ENCODE measurements at regions not wholly inside any gene's neighbourhood (a gene's known extent, or its start where the extent isn't known, plus 50 kb on each side); places are given as distances from the start of the nearest gene placed in this dataset.
A peak's percentile ranks its signal among the peaks of the same experiment; 100 is the strongest.

GRCh38 chr12:45644541-45644940 is 85.0 kb upstream of the ARID2 start:
- H3K27ac Mint-ChIP-seq, result peak overlapping the region; percentile 49
- peaks cover 11% of the 10 kb centered on the region for H3K4me1 Mint-ChIP-seq (ENCODE audit: low read depth)
- peaks cover 5% of the 10 kb centered on the region for H3K9me3 Mint-ChIP-seq
- H3K4me3 Mint-ChIP-seq, result peak overlapping the region; percentile 38
- H3K27me3 Mint-ChIP-seq (ENCODE audit: low read depth), result peaks cover 5% of the 10 kb centered on the region
- H3K36me3 Mint-ChIP-seq (ENCODE audit: low read depth), result peaks cover 6% of the 10 kb centered on the region

GRCh38 chr12:45646851-45647581 is 82.5 kb upstream of the ARID2 start:
- peaks cover 22% of the 10 kb centered on the region for H3K27me3 Mint-ChIP-seq (ENCODE audit: low read depth)
- H3K9me3 Mint-ChIP-seq, result peaks cover 5% of the 10 kb centered on the region
- no peak overlapping the region for H3K4me3 Mint-ChIP-seq
- H3K27ac Mint-ChIP-seq, result no peak overlapping the region
- peaks cover 6% of the 10 kb centered on the region for H3K36me3 Mint-ChIP-seq (ENCODE audit: low read depth)
- peaks cover 11% of the 10 kb centered on the region for H3K4me1 Mint-ChIP-seq (ENCODE audit: low read depth)

- Mint-ChIP-seq H3K27ac (no peak overlapping the region), H3K9me3 (peaks cover 5% of the 10 kb centered on the region), H3K4me3 (no peak overlapping the region), H3K4me1 (ENCODE audit: low read depth) (peaks cover 11% of the 10 kb centered on the region), H3K36me3 (ENCODE audit: low read depth) (peaks cover 6% of the 10 kb centered on the region), H3K27me3 (ENCODE audit: low read depth) (peaks cover 26% of the 10 kb centered on the region)
Observed at GRCh38 chr12:45648070-45648469, 81.4 kb upstream of the ARID2 start.

- Mint-ChIP-seq H3K36me3 (ENCODE audit: low read depth) (peaks cover under 1% of the 10 kb centered on the region), H3K4me1 (ENCODE audit: low read depth) (peaks cover 6% of the 10 kb centered on the region), H3K27me3 (ENCODE audit: low read depth) (peaks cover 36% of the 10 kb centered on the region), H3K9me3 (no peaks in the 10 kb centered on the region), H3K4me3 (no peak overlapping the region), H3K27ac (no peak overlapping the region)
Observed at GRCh38 chr12:45651029-45651428, 78.5 kb upstream of the ARID2 start.

GRCh38 chr12:45654002-45654665 is 75.4 kb upstream of the ARID2 start:
- H3K36me3 Mint-ChIP-seq (ENCODE audit: low read depth), result peaks cover 4% of the 10 kb centered on the region
- H3K9me3 Mint-ChIP-seq, result no peaks in the 10 kb centered on the region
- peaks cover 50% of the 10 kb centered on the region for H3K27me3 Mint-ChIP-seq (ENCODE audit: low read depth)
- no peak overlapping the region for H3K4me3 Mint-ChIP-seq
- peaks cover 8% of the 10 kb centered on the region for H3K4me1 Mint-ChIP-seq (ENCODE audit: low read depth)
- no peak overlapping the region for H3K27ac Mint-ChIP-seq

- Mint-ChIP-seq H3K36me3 (ENCODE audit: low read depth) (peaks cover 7% of the 10 kb centered on the region), H3K9me3 (peaks cover 5% of the 10 kb centered on the region), H3K4me3 (no peak overlapping the region), H3K27ac (no peak overlapping the region), H3K27me3 (ENCODE audit: low read depth) (peaks cover 44% of the 10 kb centered on the region), H3K4me1 (ENCODE audit: low read depth) (peaks cover 10% of the 10 kb centered on the region)
Observed at GRCh38 chr12:45655186-45655585, 74.3 kb upstream of the ARID2 start.

GRCh38 chr12:45655743-45656142 is 73.8 kb upstream of the ARID2 start:
- Mint-ChIP-seq H3K36me3 (ENCODE audit: low read depth) (peaks cover 9% of the 10 kb centered on the region), H3K27me3 (ENCODE audit: low read depth) (peaks cover 42% of the 10 kb centered on the region), H3K27ac (no peak overlapping the region), H3K4me3 (no peak overlapping the region), H3K9me3 (peaks cover 8% of the 10 kb centered on the region), H3K4me1 (ENCODE audit: low read depth) (peaks cover 13% of the 10 kb centered on the region)

- Mint-ChIP-seq H3K27ac (no peak overlapping the region), H3K27me3 (ENCODE audit: low read depth) (peaks cover 35% of the 10 kb centered on the region), H3K36me3 (ENCODE audit: low read depth) (peaks cover 11% of the 10 kb centered on the region), H3K9me3 (peaks cover 10% of the 10 kb centered on the region), H3K4me1 (ENCODE audit: low read depth) (peaks cover 13% of the 10 kb centered on the region), H3K4me3 (no peak overlapping the region)
Observed at GRCh38 chr12:45658020-45658419, 71.5 kb upstream of the ARID2 start.

- H3K27me3 Mint-ChIP-seq (ENCODE audit: low read depth), result peaks cover 41% of the 10 kb centered on the region
- H3K27ac Mint-ChIP-seq, result no peak overlapping the region
- peaks cover 26% of the 10 kb centered on the region for H3K4me1 Mint-ChIP-seq (ENCODE audit: low read depth)
- peaks cover 14% of the 10 kb centered on the region for H3K36me3 Mint-ChIP-seq (ENCODE audit: low read depth)
- H3K9me3 Mint-ChIP-seq, result peaks cover 10% of the 10 kb centered on the region
- H3K4me3 Mint-ChIP-seq, result no peak overlapping the region
Observed at GRCh38 chr12:45660330-45660729, 69.2 kb upstream of the ARID2 start.

- Mint-ChIP-seq H3K27me3 (ENCODE audit: low read depth) (peaks cover 33% of the 10 kb centered on the region), H3K27ac (no peak overlapping the region), H3K36me3 (ENCODE audit: low read depth) (peaks cover 14% of the 10 kb centered on the region), H3K4me3 (no peak overlapping the region), H3K9me3 (peaks cover 10% of the 10 kb centered on the region), H3K4me1 (ENCODE audit: low read depth) (peaks cover 33% of the 10 kb centered on the region)
Observed at GRCh38 chr12:45663455-45663854, 66.1 kb upstream of the ARID2 start.

GRCh38 chr12:45665941-45666340 is 63.6 kb upstream of the ARID2 start:
- Mint-ChIP-seq H3K36me3 (ENCODE audit: low read depth) (peaks cover 10% of the 10 kb centered on the region), H3K4me1 (ENCODE audit: low read depth) (peaks cover 41% of the 10 kb centered on the region), H3K27me3 (ENCODE audit: low read depth) (peaks cover 20% of the 10 kb centered on the region), H3K27ac (no peak overlapping the region), H3K4me3 (no peak overlapping the region), H3K9me3 (no peaks in the 10 kb centered on the region)

- peaks cover 10% of the 10 kb centered on the region for H3K36me3 Mint-ChIP-seq (ENCODE audit: low read depth)
- peaks cover 20% of the 10 kb centered on the region for H3K27me3 Mint-ChIP-seq (ENCODE audit: low read depth)
- no peak overlapping the region for H3K27ac Mint-ChIP-seq
- H3K4me3 Mint-ChIP-seq, result no peak overlapping the region
- H3K9me3 Mint-ChIP-seq, result no peaks in the 10 kb centered on the region
- peaks cover 43% of the 10 kb centered on the region for H3K4me1 Mint-ChIP-seq (ENCODE audit: low read depth)
Observed at GRCh38 chr12:45666396-45666795, 63.1 kb upstream of the ARID2 start.

GRCh38 chr12:45666816-45667215 is 62.7 kb upstream of the ARID2 start:
- H3K27ac Mint-ChIP-seq, result no peak overlapping the region
- peaks cover 10% of the 10 kb centered on the region for H3K36me3 Mint-ChIP-seq (ENCODE audit: low read depth)
- H3K4me3 Mint-ChIP-seq, result no peak overlapping the region
- no peaks in the 10 kb centered on the region for H3K9me3 Mint-ChIP-seq
- peaks cover 20% of the 10 kb centered on the region for H3K27me3 Mint-ChIP-seq (ENCODE audit: low read depth)
- peaks cover 43% of the 10 kb centered on the region for H3K4me1 Mint-ChIP-seq (ENCODE audit: low read depth)

GRCh38 chr12:45667761-45668160 is 61.7 kb upstream of the ARID2 start:
- H3K27ac Mint-ChIP-seq, result no peak overlapping the region
- H3K4me1 Mint-ChIP-seq (ENCODE audit: low read depth), result peaks cover 43% of the 10 kb centered on the region
- no peak overlapping the region for H3K4me3 Mint-ChIP-seq
- H3K27me3 Mint-ChIP-seq (ENCODE audit: low read depth), result peaks cover 20% of the 10 kb centered on the region
- H3K36me3 Mint-ChIP-seq (ENCODE audit: low read depth), result peaks cover 10% of the 10 kb centered on the region
- no peaks in the 10 kb centered on the region for H3K9me3 Mint-ChIP-seq

- no peaks in the 10 kb centered on the region for H3K9me3 Mint-ChIP-seq
- H3K27ac Mint-ChIP-seq, result peak overlapping the region; percentile 85
- peaks cover 40% of the 10 kb centered on the region for H3K4me1 Mint-ChIP-seq (ENCODE audit: low read depth)
- H3K27me3 Mint-ChIP-seq (ENCODE audit: low read depth), result peaks cover 20% of the 10 kb centered on the region
- H3K36me3 Mint-ChIP-seq (ENCODE audit: low read depth), result peaks cover 10% of the 10 kb centered on the region
- peak overlapping the region; percentile 65 for H3K4me3 Mint-ChIP-seq
Observed at GRCh38 chr12:45668641-45669040, 60.9 kb upstream of the ARID2 start.

Measured in T-helper 1 cell treated with Interleukin-12 subunit alpha and Interleukin-12 subunit beta and Interleukin-4 antibody, amounts not matched to agents 30 μg/mL and 1 μg/mL, for 36 hours (primary cell).